Cerebellar nuclear complex (tissue), 1 donor: ENCODE measurements at regions not wholly inside any gene's neighbourhood (a gene's known extent, or its start where the extent isn't known, plus 50 kb on each side); places are given as distances from the start of the nearest gene placed in this dataset.

Experiments
- DNase-seq, 2 experiments: peaks; one replicate each; lab custom pipeline; 2025; lab: John Stamatoyannopoulos, UW

GRCh38 chr1:11373895-11374747 is 101.1 kb downstream of the UBIAD1 start:
- no peak for DNase-seq

DNA sequence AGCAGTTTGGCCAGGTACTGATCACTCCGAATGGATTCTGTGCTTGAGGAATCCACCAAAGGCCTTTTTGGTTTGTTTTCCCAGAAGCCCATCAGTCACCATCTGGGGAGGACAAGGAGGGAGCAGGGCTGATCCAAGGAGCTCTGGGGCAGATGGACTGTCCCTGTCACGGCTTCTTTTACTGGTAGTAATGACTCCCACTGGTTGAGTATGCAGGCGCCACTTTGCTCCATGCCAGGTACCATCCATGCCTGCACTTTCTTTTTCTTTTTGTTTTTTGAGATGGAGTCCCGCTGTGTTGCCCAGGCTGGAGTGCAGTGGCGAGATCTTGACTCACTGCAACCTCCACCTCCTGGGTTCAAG is 101.7 kb downstream of the UBIAD1 start:
- DNase-seq, result no peak

DNA sequence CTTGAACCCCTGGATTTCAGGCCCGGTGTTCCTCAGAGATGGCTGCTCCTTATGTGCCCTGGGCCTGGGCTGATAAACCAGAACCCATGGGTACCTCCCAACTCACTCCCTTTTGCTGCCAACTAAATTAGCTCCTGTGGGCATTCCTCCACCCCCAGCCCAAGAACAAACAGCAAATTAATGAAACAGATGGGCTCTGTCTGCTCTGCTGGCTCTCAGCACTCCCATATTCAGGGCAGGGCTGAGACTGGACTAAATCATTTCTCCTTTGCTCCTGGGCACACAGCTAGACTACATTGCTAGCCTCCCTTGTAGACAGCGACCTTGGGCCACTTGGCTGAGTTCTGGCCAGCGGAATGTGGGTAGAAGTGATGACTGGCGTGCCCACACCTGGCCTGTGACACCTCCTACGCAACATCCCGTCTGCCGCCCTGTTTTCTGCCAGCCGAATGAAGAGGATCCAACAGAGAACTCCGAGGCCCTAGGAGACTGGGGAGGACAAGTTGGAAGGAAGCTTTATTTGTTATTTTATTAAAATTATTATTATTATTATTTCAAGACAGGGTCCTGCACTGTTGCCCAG is 101.9 kb upstream of the DISP3 start:
- DNase-seq, result peak; percentile 51 to 60

GRCh38 chr1:11377954-11378353 is 101.0 kb upstream of the DISP3 start:
- DNase-seq, result no peak

DNA sequence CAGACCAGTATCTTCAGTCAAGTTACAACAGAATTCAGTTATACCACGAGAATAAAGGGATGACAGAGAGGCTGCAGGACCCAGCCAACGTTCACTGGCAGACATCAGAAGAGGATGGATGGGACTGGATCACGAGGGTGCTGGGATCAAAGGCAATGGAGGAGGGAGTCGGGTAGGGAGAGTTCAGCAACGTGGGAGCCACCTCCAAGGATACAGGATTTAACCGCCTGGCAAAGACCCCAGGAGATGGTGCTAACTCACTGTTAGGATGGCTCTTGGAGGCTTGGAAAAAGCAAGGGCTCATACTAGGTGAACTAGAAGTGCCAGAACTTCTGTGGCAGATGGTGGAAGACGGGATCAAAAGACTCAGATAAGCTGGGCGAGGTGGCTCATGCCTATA is 99.1 kb upstream of the DISP3 start:
- DNase-seq, result no peak

DNA sequence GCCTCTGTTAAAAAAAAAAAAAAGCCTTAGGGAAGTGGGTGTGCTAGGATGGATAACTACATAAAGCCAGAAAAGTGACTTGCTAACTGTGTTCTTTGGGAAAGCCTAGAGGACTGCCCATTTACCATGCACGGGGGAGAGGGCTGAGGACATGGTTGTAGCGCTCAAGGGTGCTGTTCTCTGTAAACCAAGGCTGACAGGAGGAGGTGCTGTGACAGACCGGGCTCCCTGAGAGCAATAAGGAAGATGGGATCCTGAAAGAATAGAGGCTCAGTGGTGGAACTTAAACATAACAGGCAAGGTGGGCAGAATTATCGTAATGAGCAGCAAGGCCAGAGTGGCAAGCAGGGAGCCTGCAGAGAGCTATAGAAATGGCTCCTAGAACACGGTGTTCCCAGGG is 98.5 kb upstream of the DISP3 start:
- no peak for DNase-seq

GRCh38 chr1:11383553-11384169 is 95.3 kb upstream of the DISP3 start:
- DNase-seq, result no peak

- DNase-seq, result no peak
These were observed 94.8 kb upstream of the DISP3 start for GRCh38 chr1:11384170-11384554.

DNA sequence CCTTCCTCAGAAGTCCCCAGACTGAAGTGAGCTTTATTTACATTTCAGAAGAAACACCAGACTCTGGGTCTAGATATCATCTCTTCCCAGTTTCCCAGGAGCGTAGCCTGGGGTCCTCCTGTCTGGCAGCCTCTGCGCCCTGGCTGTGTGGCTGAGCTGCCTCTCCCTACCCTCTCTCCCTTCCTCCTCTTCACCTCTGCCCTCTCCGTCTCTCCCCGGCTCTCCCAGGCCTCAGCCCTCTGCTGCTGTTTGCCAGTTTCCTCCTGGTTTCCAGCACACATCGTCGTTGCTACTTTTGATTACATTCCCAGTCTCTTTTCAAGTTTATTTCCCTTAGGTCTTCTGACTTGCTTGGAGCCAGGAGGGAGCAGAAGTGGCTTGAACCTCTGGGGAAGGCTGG is 91.1 kb upstream of the DISP3 start:
- DNase-seq, result no peak

- no peak for DNase-seq
These were observed 90.3 kb upstream of the DISP3 start for GRCh38 chr1:11388617-11389016.

- no peak for DNase-seq
These were observed 87.6 kb upstream of the DISP3 start for GRCh38 chr1:11391327-11391726.

DNA sequence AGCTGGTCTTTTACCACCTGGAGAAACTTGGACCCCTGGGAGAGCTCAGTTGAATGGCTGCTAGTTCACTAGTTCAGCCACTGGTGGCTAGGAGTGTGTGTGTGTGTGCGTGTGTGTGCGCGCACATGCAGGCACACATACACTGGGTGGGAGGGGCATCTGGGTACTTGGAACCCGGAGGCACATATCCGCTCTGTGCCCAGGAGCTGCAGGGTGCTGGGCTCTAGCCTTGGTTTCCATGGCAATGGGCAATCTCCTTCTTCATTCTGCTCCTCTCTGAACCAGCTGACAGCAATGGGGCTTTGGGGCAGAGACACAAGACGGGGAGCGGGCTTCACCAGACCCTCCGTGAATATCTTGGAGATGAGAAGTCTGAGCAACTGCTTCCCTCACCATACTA is 87.1 kb upstream of the DISP3 start:
- peak; percentile 33 to 62 for DNase-seq

- no peak for DNase-seq
These were observed 84.2 kb upstream of the DISP3 start for GRCh38 chr1:11394592-11395245.

DNA sequence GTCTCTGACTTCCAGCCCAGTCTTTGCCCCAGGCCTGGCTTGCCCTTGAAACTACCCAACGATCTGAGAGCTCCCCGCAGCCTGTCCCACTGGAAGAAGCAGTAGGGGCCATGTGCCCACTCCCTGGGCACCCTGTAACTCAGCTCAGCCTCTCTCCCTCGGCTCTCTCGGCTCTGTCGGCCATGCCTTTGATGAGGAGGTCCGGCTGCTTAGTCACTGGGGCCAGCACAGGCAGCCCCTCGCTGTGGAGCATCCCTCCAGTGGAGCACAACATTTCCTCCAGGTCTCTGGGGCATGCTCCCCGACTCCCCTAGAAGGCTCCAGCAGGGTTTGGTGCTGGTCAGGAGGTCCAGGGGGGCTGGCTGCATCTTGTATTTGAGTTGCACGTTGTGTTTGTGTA is 83.3 kb upstream of the DISP3 start:
- no peak for DNase-seq

- DNase-seq, result peak in 1 of 2 experiments; percentile 11
These were observed 81.6 kb upstream of the DISP3 start for GRCh38 chr1:11397151-11397901.

DNA sequence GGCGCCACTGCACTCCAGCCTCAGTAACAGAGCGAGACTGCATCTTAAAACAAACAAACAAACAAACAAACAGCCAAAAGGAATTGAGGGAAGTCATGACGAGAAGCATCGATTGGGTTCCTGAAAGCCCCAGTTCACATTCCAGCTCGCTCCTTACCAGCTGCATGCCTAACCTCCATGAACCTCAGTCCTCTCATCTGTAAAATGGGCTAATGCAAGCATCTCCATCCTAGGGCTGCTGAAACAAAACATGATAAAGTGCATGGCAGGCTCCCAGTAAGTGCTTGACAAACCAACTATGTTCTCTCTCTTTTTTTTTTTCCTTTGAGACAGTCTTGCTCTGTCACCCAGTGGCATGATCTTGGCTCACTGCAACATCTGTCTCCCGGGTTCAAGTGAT is 79.7 kb upstream of the DISP3 start:
- no peak for DNase-seq

DNA sequence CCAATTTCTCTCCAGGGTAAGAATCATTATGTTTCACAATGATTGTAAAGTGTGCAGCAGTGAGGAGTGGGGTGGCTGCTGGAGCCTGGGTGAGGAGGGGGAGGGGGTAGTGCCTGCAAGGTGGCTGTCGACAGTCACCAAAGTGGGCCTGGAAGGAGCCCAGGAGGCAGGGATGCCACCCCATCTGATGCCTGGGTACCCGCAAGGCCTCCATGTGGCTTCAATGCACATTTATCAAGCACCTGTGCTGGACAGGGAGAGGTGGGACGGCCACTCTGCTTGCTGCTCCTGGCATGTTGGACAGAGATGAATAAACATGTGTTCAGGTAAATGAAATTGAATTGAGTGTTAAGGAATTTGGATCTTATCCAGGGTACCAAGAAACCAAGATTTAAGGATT is 78.8 kb upstream of the DISP3 start:
- no peak for DNase-seq

DNA sequence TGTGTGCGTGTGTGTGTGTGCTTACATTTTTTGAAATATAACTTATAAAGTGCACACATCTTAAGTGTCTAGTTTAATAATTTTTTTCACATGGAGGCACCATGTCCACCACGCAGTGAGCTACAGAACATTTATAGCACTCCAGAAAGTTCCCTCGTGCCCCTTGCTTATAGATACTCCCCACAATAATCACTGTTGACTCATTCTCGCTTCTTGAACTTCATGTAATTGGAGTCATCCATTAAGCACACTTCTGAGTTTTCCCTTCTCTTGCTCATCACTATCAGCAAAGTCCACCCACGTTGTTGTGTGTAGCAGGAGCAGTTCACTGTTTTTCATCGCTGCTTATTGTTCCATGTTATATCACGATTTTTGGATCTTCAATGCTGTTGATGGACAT is 78.4 kb upstream of the DISP3 start:
- no peak for DNase-seq

DNA sequence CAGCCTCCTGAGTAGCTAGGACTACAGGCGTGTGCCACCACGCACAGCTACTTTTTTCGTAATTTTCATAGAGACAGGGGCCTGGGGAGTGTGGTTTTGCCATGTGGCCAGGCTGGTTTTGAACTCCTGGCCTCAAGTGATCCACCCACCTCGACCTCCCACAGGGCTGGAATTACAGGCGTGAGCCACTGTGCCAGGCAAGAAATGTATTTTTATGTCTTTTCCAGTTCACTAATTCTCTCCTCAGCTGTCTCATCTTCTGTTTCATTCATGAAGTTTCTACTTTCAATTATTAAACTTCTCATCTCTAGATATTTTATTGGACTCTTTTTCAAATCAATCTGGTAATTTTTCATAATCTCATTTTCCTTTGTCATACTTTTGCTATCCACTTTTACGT is 72.1 kb upstream of the DISP3 start:
- DNase-seq, result no peak

DNA sequence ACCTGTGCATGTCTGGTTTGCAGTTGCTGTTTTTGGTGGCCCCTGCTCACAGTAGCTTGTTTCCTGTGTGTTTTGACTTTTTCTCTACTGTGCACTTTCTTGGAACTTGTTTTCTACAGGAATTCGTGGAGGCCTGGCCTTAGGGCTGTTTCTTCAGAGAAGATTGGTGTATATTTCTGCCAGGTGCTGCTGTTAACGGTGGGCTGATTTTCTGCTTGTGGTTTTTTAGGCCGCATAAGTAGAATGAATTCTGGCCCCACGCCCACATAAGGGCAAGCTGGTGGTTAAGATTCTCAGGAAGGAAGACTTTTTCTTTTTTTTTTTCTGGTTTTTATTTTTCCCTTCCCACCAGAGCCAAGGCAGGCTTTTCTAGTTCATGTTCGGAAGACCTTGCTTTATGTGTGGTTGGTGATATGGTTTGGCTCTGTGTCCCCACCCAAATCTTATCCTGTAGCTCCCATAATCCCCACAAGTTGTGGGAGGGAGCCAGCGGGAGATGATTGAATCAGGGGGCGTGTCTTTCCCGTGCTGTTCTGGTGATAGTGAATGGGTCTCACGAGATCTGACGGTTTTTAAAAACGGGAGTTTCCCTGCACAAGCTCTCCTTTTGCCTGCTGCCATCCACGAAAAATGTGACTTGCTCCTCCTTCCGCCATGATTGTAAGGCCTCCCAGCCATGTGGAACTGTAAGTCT is 71.5 kb upstream of the DISP3 start:
- no peak for DNase-seq

DNA sequence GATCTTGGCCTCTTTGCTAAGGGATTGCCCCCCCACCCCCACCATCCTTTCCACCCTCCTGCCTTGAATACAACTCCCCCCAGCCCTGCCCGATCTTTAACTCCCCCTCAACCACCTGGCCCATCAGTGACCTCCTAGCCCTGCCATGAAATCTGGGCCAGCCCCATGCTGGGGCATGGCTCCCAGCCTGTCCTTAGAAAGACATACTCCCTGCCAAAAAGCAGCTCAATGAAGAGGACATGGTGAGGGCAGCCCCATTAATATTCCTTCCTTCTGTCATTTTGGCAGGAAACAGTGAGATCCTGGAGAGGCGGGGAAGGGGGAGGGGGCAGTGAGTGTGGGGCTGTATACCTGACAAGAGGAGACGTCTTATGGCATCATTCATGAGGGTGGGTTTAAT is 66.8 kb upstream of the DISP3 start:
- DNase-seq, result peak in 1 of 2 experiments; percentile 52

GRCh38 chr1:11413986-11414391 is 65.0 kb upstream of the DISP3 start:
- no peak for DNase-seq
